Endothelial cell of umbilical vein (primary cell): ENCODE measurements at regions not wholly inside any gene's neighbourhood (a gene's known extent, or its start where the extent isn't known, plus 50 kb on each side); places are given as distances from the start of the nearest gene placed in this dataset.

ENCODE experiments used
- BruUV-seq: library from RNA; stranded (reverse); fragments of 400-500 nt; replicated peaks from 2 replicates; lab custom pipeline; 2021; lab: Mats Ljungman, UMichigan
- CTCF ChIA-PET: fragments of 300-600, 350-600 bp; sonication (Branson Sonifier 250); formaldehyde crosslinking; loops from one replicate; lab custom pipeline; 2021; ENCODE audit warnings: antibody characterized with exemption, inconsistent platforms; lab: Charles Lee
- POLR2A ChIA-PET: fragments of 300-600, 350-600 bp; sonication (Branson Sonifier 250); formaldehyde crosslinking; loops from one replicate; lab custom pipeline; 2021; ENCODE audit warnings: antibody characterized with exemption, inconsistent platforms; lab: Charles Lee
- DNase-seq: peaks from one replicate; pipeline ENCODE4 v3.0.0-alpha.2; 2011; ENCODE audit warnings: low read depth, low spot score
- FAIRE-seq: peaks from 2 replicates; lab custom pipeline; 2011; peaks lifted over from hg19 to GRCh38; lab: Jason Lieb, UNC
- H2AFZ ChIP-seq: 2 replicates; pipeline ENCODE4 v1.6.0; 2012; ENCODE audit warnings: low read depth, low read length, control low read depth, inconsistent platforms
- H3K27ac ChIP-seq: 2 replicates; pipeline ENCODE4 v1.5.1; 2011; ENCODE audit warnings: low read depth, mild to moderate bottlenecking, control low read depth, low read length, moderate library complexity; ENCODE audit not compliant: insufficient read depth
- H3K27me3 ChIP-seq, 2 experiments: 2 replicates each; pipeline versions ENCODE4 v1.6.0 to v1.6.1; 2011; ENCODE audit warnings: low read length in 2 of 2, mixed read lengths in 1 of 2; ENCODE audit not compliant: control insufficient read depth in 2 of 2, insufficient read depth in 2 of 2
- H3K36me3 ChIP-seq, 2 experiments: 2 replicates in 1 of 2; 3 replicates in 1 of 2; pipeline ENCODE4 v1.5.1; 2011; ENCODE audit warnings: low read length in 2 of 2, mild to moderate bottlenecking in 1 of 2, moderate library complexity in 1 of 2; ENCODE audit not compliant: control insufficient read depth in 2 of 2, insufficient read depth in 2 of 2; ENCODE audit errors: extremely low read depth in 1 of 2
- H3K4me1 ChIP-seq: 3 replicates; pipeline ENCODE4 v1.5.1; 2011; ENCODE audit warnings: mild to moderate bottlenecking, low read length; ENCODE audit not compliant: control insufficient read depth, insufficient read depth; ENCODE audit errors: extremely low read depth
- H3K4me2 ChIP-seq: 2 replicates; pipeline ENCODE4 v1.6.1; 2011; ENCODE audit warnings: low read length, control low read depth, mixed read lengths; ENCODE audit not compliant: insufficient read depth
- H3K4me3 ChIP-seq, 3 experiments: fragments of 200-600 bp in 1 of 3; sonication (generic), shearing (Covaris generic) in 1 of 3; replicated peaks in 1 of 3; 2 replicates each; pipeline ENCODE4 v1.5.1; 2011 to 2016; ENCODE audit warnings: control low read depth in 3 of 3, low read length in 3 of 3, mild to moderate bottlenecking in 2 of 3, inconsistent platforms in 1 of 3, low read depth in 1 of 3, moderate library complexity in 1 of 3; ENCODE audit not compliant: insufficient read depth in 1 of 3
- H3K79me2 ChIP-seq: 2 replicates; pipeline ENCODE4 v1.6.0; 2012; ENCODE audit warnings: low read length, inconsistent platforms; ENCODE audit not compliant: control insufficient read depth, insufficient read depth
- H3K9ac ChIP-seq: replicated peaks from 2 replicates; pipeline ENCODE3; 2011; ENCODE audit warnings: low read length, control low read depth; ENCODE audit not compliant: insufficient read depth; ENCODE audit errors: extremely low read depth
- H3K9me1 ChIP-seq: replicated peaks from 3 replicates; pipeline ENCODE4 v1.6.0; 2011; ENCODE audit warnings: mild to moderate bottlenecking, low read length; ENCODE audit not compliant: control insufficient read depth, insufficient read depth; ENCODE audit errors: extremely low read depth
- H3K9me3 ChIP-seq: replicated peaks from 2 replicates; pipeline ENCODE4 v1.5.1; 2012; ENCODE audit warnings: low read length, inconsistent platforms; ENCODE audit not compliant: control insufficient read depth, insufficient read depth
- H4K20me1 ChIP-seq: replicated peaks from 2 replicates; pipeline ENCODE3; 2011; ENCODE audit warnings: mild to moderate bottlenecking, low read length; ENCODE audit not compliant: control insufficient read depth, insufficient read depth; ENCODE audit errors: extremely low read depth
- CTCF ChIP-seq, 2 donors: IDR thresholded peaks; 1 replicate in 1 of 2; 2 replicates in 1 of 2; pipeline ENCODE4 v1.5.1; 2011; ENCODE audit warnings: low read length in 2 of 2, mild to moderate bottlenecking in 2 of 2, moderate library complexity in 2 of 2, control low read depth in 1 of 2, inconsistent platforms in 1 of 2, low read depth in 1 of 2; ENCODE audit not compliant: insufficient read depth in 1 of 2; ENCODE audit errors: extremely low read depth in 1 of 2
- EZH2 ChIP-seq: IDR thresholded peaks from 2 replicates; pipeline ENCODE4 v1.6.1; 2012; ENCODE audit warnings: borderline replicate concordance, low read depth, mild to moderate bottlenecking, moderate library complexity, low read length, inconsistent platforms; ENCODE audit not compliant: severe bottlenecking
- FOS ChIP-seq: IDR thresholded peaks from 2 replicates; pipeline ENCODE4 v1.6.1; 2011; ENCODE audit warnings: mild to moderate bottlenecking, low read length, moderate library complexity, borderline replicate concordance; ENCODE audit not compliant: insufficient read depth
- GATA2 ChIP-seq: IDR thresholded peaks from 2 replicates; pipeline ENCODE4 v1.7.0; 2011; ENCODE audit warnings: low read depth, mild to moderate bottlenecking, moderate library complexity, mixed read lengths, low read length; ENCODE audit not compliant: insufficient read length, insufficient read depth
- JUN ChIP-seq: IDR thresholded peaks from 2 replicates; pipeline ENCODE4 v1.6.1; 2011; ENCODE audit warnings: borderline replicate concordance, low read depth; ENCODE audit not compliant: insufficient read length, insufficient read depth
- MAX ChIP-seq: IDR thresholded peaks from 2 replicates; pipeline ENCODE4 v1.6.1; 2011; ENCODE audit not compliant: insufficient read depth, insufficient read length
- POLR2AphosphoS5 ChIP-seq: IDR thresholded peaks from 2 replicates; pipeline ENCODE4 v1.6.1; 2012; ENCODE audit warnings: low read depth, mild to moderate bottlenecking, control low read depth, low read length, moderate library complexity; ENCODE audit not compliant: insufficient read depth
- dilution Hi-C: fragments of 300-500 bp; cut with MboI; formaldehyde crosslinking; loops from one replicate; pipeline ENCODE4 v1.15.0; 2019; ENCODE audit warnings: low sequenced_read_pairs; ENCODE audit not compliant: extremely low pct_ligation_motif_present
- intact Hi-C: fragments of 100-400 bp; cut with micrococcal nuclease; formaldehyde crosslinking; loops from one replicate; pipeline ENCODE4 v1.10.0; 2022

GRCh38 chr5:158600679-158601078 lies 499.0 kb downstream of the EBF1 start:
- intact Hi-C loops: no loop called here

More at GRCh38 chr5:158600679-158601078, 499.0 kb downstream of the EBF1 start:
- Histone ChIP-seq H3K9me3 (no peaks in the 10 kb centered on the region), H3K9me1 (no peaks in the 10 kb centered on the region), H3K27me3 (no peaks in the 10 kb centered on the region), H2AFZ (no peak overlapping the region), H3K36me3 (no peaks in the 10 kb centered on the region), H3K27ac (no peak overlapping the region), H3K4me3 (no peak overlapping the region), H3K9ac (no peak overlapping the region), H3K79me2 (no peaks in the 10 kb centered on the region), H3K4me1 (no peaks in the 10 kb centered on the region), H3K4me2 (no peak overlapping the region), H4K20me1 (no peaks in the 10 kb centered on the region)
- POLR2A ChIA-PET: no interaction called here
- no peak for TF ChIP-seq MAX
- no peak for TF ChIP-seq FOS
- no peak for TF ChIP-seq POLR2AphosphoS5
- no peak for TF ChIP-seq EZH2
- no peak for TF ChIP-seq GATA2
- TF ChIP-seq JUN: no peak
- TF ChIP-seq CTCF (IDR thresholded peaks at IDR 0.05; ENCODE audit: extremely low read depth in 1 of 2, insufficient read depth in 1 of 2, low read depth in 1 of 2, low read length in 2 of 2): no peak
- DNase-seq (no peak), FAIRE-seq (no peak)
- BruUV-seq: no TSS peak
- dilution Hi-C loops: no loop called here
- CTCF ChIA-PET: no interaction called here
